ENCODE measurements at regions not wholly inside any gene's neighbourhood (a gene's known extent, or its start where the extent isn't known, plus 50 kb on each side); places are given as distances from the start of the nearest gene placed in this dataset.

- DNase-seq = no peak
These were observed 61.1 kb upstream of the SAMSN1 start for GRCh38 chr21:14607262-14607661.

DNA sequence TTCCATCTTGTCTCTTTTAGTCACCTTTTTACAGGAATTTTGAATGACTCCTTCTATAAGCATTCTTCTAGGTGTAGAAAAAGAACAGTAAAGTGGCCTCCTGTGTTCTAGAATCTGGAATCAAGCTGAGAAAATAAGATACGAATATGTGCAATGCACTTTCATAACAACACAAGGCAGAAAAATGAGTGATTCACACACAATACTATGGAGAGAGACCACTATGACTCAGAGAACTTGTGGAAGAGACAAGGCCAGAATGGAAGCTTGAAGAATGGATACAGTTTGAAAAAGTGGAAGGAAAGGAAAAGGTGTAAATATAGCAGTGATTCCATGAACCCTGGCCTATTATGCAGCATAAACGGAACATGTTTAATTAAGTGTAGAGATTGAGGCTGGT lies 57.1 kb upstream of the SAMSN1 start:
- no peak for DNase-seq

DNA sequence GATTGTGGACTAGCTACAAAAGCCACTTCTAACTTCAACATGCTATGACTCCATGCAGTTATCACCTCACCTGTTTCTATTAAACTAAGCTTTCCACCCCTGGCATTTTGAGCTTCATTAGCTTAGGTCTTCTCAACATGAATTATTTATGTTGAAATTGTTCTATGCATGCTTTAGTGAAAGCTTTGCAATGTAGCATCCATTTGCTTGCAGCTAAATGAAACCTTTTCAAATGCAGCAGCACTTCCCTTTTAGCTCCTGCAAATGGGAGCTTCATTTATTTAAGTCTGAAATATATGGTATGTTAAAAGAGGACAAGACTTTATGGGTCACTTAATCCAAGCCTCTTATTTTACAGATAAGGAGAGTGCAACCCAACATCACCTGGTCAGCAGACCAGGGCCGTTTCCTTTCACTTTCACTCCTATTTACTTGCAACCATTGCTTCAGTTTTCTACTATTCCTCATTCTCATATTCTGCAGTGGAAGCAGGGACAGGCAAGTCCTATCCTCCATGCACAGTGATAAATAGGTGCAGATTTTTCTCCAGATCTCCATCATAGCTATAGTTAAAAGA lies 56.4 kb upstream of the SAMSN1 start:
- DNase-seq = no peak

DNA sequence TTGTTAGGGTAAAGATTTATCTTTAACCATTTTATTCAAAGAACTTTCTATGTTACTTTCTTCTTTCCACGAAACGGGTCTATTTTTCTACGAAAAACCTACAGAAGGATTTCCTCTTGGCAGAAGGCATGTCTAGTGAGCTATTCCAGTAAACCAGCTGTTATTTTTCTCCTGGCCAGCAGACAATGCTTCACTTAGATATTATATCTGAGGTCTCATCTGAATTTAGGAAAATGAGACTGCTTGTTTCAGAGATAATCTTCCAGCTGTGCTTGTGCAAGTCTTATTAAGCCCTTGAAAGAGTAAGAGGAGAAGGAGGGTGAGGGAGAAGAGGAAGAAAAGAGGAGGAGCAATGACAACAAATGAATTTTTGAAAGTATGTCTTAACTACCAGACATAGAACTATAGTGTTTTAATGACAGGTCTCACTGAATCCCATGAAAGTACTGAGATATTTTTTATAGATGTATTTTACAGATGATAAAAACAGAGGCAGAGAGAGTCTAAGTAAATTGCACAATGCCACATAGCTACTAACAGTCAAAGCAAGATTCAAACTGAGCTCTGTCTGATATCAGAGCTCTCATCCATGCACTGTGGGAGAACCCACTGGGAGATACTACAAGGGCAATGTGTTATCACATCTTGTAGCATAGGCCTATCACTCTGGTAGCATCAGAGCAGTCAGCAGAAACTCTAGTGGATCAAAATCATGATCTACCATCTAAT lies 54.6 kb upstream of the SAMSN1 start:
- no peak for DNase-seq

GRCh38 chr21:14598065-14598464 lies 52.0 kb upstream of the SAMSN1 start:
- no peak for DNase-seq
